Fibroblast of the aortic adventitia (primary cell): ENCODE measurements at regions not wholly inside any gene's neighbourhood (a gene's known extent, or its start where the extent isn't known, plus 50 kb on each side); places are given as distances from the start of the nearest gene placed in this dataset.

Experiments
- DNase-seq: peaks from one replicate; pipeline ENCODE4 v3.0.0-alpha.2; 2010; ENCODE audit warnings: low read depth
- H3K4me3 ChIP-seq: 2 replicates; pipeline ENCODE4 v1.5.1; 2011; ENCODE audit warnings: low read depth, mild to moderate bottlenecking, control low read depth, low read length, moderate library complexity
- TF ChIP-seq, protein P1 (sequence below): IDR thresholded peaks from 2 replicates; pipeline ENCODE4 v1.5.1; 2011; ENCODE audit warnings: mild to moderate bottlenecking, low read length, control low read depth, inconsistent platforms; ENCODE audit not compliant: insufficient read depth

DNA sequence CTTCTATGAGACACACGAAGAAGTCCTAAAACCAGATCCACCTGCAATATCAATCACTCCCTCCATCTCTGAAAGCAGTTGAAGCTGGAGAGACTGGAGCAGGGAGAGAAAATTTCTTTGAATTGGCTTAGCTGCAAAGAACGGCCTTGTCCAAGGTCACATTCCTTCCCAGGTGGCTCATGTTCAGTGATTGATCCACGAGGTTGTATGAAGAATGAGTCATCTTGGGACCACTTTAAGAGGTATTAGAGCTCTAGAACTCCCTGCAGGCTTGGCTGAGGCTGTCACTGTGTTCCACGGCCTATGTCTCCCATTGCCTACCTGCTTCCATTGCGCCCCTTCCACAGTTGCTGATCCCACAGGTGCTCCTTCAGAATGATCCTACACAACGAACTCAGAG is 68.2 kb downstream of the HMHB1 start:
- TF ChIP-seq, protein P1, sequence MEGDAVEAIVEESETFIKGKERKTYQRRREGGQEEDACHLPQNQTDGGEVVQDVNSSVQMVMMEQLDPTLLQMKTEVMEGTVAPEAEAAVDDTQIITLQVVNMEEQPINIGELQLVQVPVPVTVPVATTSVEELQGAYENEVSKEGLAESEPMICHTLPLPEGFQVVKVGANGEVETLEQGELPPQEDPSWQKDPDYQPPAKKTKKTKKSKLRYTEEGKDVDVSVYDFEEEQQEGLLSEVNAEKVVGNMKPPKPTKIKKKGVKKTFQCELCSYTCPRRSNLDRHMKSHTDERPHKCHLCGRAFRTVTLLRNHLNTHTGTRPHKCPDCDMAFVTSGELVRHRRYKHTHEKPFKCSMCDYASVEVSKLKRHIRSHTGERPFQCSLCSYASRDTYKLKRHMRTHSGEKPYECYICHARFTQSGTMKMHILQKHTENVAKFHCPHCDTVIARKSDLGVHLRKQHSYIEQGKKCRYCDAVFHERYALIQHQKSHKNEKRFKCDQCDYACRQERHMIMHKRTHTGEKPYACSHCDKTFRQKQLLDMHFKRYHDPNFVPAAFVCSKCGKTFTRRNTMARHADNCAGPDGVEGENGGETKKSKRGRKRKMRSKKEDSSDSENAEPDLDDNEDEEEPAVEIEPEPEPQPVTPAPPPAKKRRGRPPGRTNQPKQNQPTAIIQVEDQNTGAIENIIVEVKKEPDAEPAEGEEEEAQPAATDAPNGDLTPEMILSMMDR, result no peak
- DNase-seq, result no peak
- H3K4me3 ChIP-seq, result no peak overlapping the region

GRCh38 chr5:143882520-143882919 is 70.6 kb downstream of the HMHB1 start:
- TF ChIP-seq, protein P1, result no peak
- no peak overlapping the region for H3K4me3 ChIP-seq
- peak; percentile 72 for DNase-seq

- DNase-seq, result no peak
- TF ChIP-seq, protein P1, result no peak
- no peak overlapping the region for H3K4me3 ChIP-seq
Observed at GRCh38 chr5:143886096-143886495, 74.1 kb downstream of the HMHB1 start.

DNA sequence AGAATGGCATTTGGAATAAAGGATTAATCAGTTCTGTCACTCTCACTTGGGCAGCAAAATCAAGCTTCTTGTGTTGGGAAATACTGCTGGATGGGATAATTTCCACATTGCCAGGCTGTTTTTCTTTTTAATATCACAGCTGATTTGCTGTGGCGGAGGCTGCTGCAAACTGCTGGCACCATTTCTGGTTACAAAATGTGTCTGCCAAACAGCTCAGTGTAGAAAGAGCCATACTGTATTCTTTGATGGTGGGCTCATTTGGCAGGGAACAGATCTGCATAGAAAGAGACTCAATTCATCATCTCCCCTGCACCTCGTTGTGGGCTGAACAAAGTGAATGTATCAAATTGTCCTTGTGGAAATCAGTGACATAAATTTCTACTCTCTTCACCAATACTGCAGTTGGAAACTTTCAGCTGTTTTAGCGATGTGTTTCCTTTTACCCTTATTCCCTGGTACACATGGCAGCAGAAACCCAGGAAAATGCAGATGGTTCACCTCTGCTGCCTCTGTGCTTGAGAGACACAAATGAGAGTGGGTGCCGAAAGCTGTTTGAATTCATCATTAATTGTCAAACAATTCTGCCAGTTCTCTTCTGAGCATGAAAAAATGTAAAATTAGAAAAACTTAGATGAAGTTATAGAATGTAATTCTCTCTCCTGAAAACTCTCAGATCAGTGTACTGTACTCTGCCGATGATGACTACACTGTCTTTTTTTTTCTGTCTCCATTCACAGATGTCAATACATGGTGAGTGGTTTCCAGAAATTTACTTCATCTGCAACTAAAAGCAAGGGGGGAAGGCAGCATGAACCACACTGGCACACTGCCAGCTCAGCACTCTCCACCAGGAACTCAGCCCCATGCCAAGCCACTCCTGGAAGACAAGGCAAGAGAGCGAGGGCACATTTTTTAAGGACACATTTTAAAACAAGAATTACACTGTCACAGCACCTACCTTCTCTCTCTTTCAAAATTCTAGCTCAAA is 75.0 kb downstream of the HMHB1 start:
- H3K4me3 ChIP-seq, result no peak overlapping the region
- TF ChIP-seq, protein P1, result no peak
- peak; percentile 62 for DNase-seq

- H3K4me3 ChIP-seq, result no peak overlapping the region
- TF ChIP-seq, protein P1, result no peak
- peak; percentile 69 for DNase-seq
Observed at GRCh38 chr5:143887903-143888665, 76.1 kb downstream of the HMHB1 start.

- DNase-seq, result no peak
- no peak overlapping the region for H3K4me3 ChIP-seq
- TF ChIP-seq, protein P1, result no peak
Observed at GRCh38 chr5:143888912-143889311, 77.0 kb downstream of the HMHB1 start.
